ENCODE measurements at regions not wholly inside any gene's neighbourhood (a gene's known extent, or its start where the extent isn't known, plus 50 kb on each side); places are given as distances from the start of the nearest gene placed in this dataset.

DNA sequence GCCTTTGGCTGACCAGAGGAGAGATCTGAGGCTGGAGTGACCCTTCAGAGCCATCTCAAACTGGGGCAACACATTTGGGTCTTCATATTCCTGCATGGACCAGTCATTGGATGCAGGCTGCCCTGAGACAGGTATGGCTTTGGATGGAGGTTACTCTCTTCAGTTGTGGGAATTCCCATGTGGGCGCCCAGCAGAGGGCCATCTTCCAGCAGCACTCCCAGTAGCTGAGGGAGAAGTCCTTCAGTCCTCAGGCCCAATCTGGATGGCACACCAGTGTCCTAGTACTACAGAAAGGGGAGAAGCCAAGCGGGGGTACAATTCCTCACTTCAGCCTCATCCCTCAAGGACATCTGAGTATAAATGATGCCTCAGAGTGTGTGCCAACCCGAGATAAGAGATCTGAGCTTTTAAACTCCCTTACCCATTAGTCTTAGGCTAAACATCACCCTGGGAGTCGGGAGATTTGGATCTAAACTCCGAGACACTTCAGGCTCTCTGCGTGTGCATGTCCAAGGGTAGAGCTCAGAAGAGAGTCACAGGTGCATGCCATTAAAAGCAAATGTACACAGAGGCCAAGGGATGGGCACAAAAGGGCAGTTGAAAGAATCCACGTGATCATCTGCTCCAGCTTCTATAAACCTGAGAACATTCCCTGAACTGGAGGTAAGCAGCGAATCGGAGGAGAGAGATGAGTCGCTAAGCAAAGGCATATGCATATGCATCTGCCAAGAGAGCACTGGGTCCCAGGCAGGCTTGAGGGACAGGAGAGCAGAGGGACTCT, 204.6 kb downstream of the CD83 start:
- POLR2A ChIA-PET, result no interaction called here
- Histone ChIP-seq H3K4me3 (ENCODE audit: low read depth in 2 of 2, low read length in 2 of 2) (no peak overlapping the region), H3K9me3 (ENCODE audit: control insufficient read depth, insufficient read depth, low read depth, low read length) (no peaks in the 10 kb centered on the region), H3K27me3 (ENCODE audit: control insufficient read depth, insufficient read depth, low read length) (peaks cover 9% of the 10 kb centered on the region), H3K4me1 (ENCODE audit: control insufficient read depth, insufficient read depth, low read length) (no peaks in the 10 kb centered on the region), H3K27ac (ENCODE audit: low read length) (no peak overlapping the region), H3K36me3 (ENCODE audit: control insufficient read depth, insufficient read depth, low read length) (no peaks in the 10 kb centered on the region)
- ATAC-seq (no peak; the same call in 1 of the 2 replicates), DNase-seq (ENCODE audit: low read depth, low spot score) (no peak)
- TF ChIP-seq SIN3A (IDR thresholded peaks at IDR 0.05; ENCODE audit: borderline replicate concordance, insufficient read depth, low read depth, low read length) (no peak), CTCF (IDR thresholded peaks at IDR 0.05) (peak; percentile 22)
- intact Hi-C loops (cut with micrococcal nuclease; ENCODE audit: unreplicated experiment), result no loop called here
- CTCF ChIA-PET, result interaction anchor here (0.6 to 0.8 kb wide), 2 partner anchors 25 to 395 kb away, joined by 3 to 4 read pairs; no protein-coding TSS in a partner anchor
- in situ Hi-C loops (cut with HindIII; ENCODE audit: low pct_unique_long_range_greater_than_20kb, low sequenced_read_pairs), result no loop called here
- no TSS peak for BruUV-seq (replicated peaks)

DNA sequence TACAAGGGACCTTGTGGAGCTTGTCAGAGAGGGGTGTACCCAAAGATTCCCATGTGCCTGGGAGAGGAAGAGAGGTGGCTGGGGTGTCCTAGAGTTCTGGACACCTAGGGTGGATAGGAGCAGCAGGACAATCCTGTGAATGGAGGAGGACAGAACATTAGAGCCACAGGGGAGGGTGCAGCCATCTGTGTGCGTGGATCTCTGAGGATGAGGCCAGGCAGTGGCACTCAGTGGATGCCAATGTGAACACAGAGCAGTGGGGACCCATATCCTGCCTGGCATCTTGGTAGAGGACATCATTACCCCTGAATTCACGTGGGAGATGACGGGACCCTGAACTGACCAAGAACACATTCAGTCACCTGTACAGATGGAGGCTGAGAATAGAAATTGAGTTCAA, 205.3 kb downstream of the CD83 start:
- no TSS peak for BruUV-seq (replicated peaks)
- no peak overlapping the region for H3K4me3 ChIP-seq (ENCODE audit: low read depth in 2 of 2, low read length in 2 of 2)
- no peaks in the 10 kb centered on the region for H3K4me1 ChIP-seq (ENCODE audit: control insufficient read depth, insufficient read depth, low read length)
- in situ Hi-C loops (cut with HindIII; ENCODE audit: low pct_unique_long_range_greater_than_20kb, low sequenced_read_pairs) (no loop called here), intact Hi-C loops (cut with micrococcal nuclease; ENCODE audit: unreplicated experiment) (no loop called here)
- CTCF ChIA-PET, result interaction anchor here (0.6 to 0.8 kb wide), 2 partner anchors 24 to 396 kb away, joined by 3 to 4 read pairs; no protein-coding TSS in a partner anchor
- ATAC-seq (no peak), DNase-seq (ENCODE audit: low read depth, low spot score) (no peak)
- POLR2A ChIA-PET, result no interaction called here
- H3K36me3 ChIP-seq (ENCODE audit: control insufficient read depth, insufficient read depth, low read length), result no peaks in the 10 kb centered on the region
- H3K9me3 ChIP-seq (ENCODE audit: control insufficient read depth, insufficient read depth, low read depth, low read length), result no peaks in the 10 kb centered on the region
- TF ChIP-seq SIN3A (IDR thresholded peaks at IDR 0.05; ENCODE audit: borderline replicate concordance, insufficient read depth, low read depth, low read length), result no peak
- TF ChIP-seq TCF7L2 (IDR thresholded peaks at IDR 0.05; ENCODE audit: low read depth, low read length), result no peak
- TF ChIP-seq, protein P1, sequence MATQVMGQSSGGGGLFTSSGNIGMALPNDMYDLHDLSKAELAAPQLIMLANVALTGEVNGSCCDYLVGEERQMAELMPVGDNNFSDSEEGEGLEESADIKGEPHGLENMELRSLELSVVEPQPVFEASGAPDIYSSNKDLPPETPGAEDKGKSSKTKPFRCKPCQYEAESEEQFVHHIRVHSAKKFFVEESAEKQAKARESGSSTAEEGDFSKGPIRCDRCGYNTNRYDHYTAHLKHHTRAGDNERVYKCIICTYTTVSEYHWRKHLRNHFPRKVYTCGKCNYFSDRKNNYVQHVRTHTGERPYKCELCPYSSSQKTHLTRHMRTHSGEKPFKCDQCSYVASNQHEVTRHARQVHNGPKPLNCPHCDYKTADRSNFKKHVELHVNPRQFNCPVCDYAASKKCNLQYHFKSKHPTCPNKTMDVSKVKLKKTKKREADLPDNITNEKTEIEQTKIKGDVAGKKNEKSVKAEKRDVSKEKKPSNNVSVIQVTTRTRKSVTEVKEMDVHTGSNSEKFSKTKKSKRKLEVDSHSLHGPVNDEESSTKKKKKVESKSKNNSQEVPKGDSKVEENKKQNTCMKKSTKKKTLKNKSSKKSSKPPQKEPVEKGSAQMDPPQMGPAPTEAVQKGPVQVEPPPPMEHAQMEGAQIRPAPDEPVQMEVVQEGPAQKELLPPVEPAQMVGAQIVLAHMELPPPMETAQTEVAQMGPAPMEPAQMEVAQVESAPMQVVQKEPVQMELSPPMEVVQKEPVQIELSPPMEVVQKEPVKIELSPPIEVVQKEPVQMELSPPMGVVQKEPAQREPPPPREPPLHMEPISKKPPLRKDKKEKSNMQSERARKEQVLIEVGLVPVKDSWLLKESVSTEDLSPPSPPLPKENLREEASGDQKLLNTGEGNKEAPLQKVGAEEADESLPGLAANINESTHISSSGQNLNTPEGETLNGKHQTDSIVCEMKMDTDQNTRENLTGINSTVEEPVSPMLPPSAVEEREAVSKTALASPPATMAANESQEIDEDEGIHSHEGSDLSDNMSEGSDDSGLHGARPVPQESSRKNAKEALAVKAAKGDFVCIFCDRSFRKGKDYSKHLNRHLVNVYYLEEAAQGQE (IDR thresholded peaks at IDR 0.05; ENCODE audit: insufficient read depth in 1 of 2, low read depth in 2 of 2, low read length in 1 of 2), result no peak
- no peak for TF ChIP-seq CTCF (IDR thresholded peaks at IDR 0.05)
- no peak for TF ChIP-seq POLR2AphosphoS5 (IDR thresholded peaks at IDR 0.05; ENCODE audit: low read depth, low read length)
- no peak overlapping the region for H3K27ac ChIP-seq (ENCODE audit: low read length)
- peaks cover 9% of the 10 kb centered on the region for H3K27me3 ChIP-seq (ENCODE audit: control insufficient read depth, insufficient read depth, low read length)
